M059J (cell line): ENCODE measurements at regions not wholly inside any gene's neighbourhood (a gene's known extent, or its start where the extent isn't known, plus 50 kb on each side); places are given as distances from the start of the nearest gene placed in this dataset.
"Not testable (repeated sequence)": the region's sequence is repeated elsewhere in the genome, so short reads cannot be mapped to it uniquely, and the experiment has no call there.

Experiments
- DNase-seq: peaks from one replicate; pipeline ENCODE4 v3.0.0-alpha.2; 2012; ENCODE audit warnings: low read depth

DNA sequence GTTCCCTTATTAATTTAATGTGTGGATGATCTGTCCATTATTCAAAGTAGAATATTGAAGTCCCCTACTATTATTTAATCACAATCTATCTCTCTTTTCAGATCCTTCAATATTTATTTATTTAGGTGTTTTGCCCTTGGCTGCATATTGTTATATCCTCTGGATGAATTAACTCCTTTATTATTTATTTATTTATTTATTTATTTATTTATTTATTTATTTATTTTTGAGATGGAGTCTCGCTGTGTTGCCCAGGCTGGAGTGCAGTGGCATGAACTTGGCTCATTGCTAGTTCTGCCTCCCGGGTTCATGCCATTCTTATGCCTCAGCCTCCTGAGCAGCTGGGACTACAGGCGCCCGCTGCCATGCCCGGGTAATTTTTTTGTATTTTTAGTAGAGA lies 776.6 kb upstream of the NXPH2 start:
- DNase-seq, result no peak

DNA sequence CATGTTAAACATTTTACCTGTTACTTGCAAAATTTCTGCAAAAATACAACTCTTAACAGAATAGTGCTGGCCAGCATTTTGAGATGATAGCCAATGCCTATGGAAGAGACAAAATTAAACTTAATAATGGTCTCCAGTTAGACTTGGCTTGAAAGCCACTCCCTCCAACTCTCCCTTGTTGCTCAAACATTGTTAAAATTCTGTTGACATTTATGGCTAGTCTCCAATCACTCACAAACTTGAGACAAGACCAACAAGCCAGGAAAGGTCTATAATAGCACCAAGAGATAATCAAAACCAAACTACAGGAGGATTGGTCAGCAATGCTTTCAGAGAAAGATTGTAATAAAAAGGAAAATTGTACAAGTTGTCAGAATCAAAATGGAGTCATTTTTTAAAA lies 770.7 kb upstream of the NXPH2 start:
- DNase-seq, result no peak

DNA sequence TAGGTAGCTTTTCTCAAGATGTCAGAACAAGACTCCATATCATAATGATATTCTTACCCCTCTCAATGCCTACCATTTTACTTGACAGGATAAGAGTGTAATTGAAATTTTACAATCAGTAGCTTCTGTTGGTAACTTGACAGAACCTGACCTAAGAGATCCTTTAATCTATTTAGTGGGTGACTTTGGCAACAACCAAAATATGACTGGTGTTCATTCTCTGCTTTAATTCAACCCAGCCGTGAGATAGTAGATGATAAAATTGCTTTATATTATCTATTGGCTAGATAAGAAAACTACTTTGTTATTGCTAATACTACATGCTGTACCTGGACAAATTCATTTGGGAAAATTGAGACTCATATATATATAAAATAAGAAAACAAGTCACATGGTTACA lies 770.2 kb upstream of the NXPH2 start:
- no peak for DNase-seq

- no peak for DNase-seq
These were observed 764.1 kb upstream of the NXPH2 start for GRCh38 chr2:139544186-139544851.

DNA sequence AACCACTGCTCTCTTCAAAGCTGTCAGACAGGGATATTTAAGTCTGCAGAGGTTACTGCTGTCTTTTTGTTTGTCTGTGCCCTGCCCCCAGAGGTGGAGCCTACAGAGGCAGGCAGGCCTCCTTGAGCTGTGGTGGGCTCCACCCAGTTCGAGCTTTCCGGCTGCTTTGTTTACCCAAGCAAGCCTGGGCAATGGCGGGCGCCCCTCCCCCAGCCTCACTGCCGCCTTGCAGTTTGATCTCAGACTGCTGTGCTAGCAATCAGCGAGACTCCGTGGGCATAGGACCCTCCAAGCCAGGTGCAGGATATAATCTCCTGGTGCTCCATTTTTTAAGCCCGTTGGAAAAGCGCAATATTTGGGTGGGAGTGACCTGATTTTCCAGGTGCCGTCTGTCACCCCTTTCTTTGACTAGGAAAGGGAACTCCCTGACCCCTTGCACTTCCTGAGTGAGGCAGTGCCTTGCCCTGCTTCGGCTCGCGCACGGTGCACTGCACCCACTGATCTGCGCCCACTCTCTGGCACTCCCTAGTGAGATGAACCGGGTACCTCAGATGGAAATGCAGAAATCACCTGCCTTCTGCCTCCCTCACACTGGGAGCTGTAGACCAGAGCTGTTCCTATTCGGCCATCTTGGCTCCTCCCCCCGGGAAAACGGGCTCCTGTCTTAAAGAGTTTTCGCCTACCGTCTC lies 758.3 kb upstream of the NXPH2 start:
- DNase-seq, result not testable (repeated sequence)

GRCh38 chr2:139529080-139529479 lies 748.9 kb upstream of the NXPH2 start:
- no peak for DNase-seq

- no peak for DNase-seq
These were observed 746.6 kb upstream of the NXPH2 start for GRCh38 chr2:139526781-139527180.

- no peak for DNase-seq
These were observed 738.1 kb upstream of the NXPH2 start for GRCh38 chr2:139518321-139518720.

DNA sequence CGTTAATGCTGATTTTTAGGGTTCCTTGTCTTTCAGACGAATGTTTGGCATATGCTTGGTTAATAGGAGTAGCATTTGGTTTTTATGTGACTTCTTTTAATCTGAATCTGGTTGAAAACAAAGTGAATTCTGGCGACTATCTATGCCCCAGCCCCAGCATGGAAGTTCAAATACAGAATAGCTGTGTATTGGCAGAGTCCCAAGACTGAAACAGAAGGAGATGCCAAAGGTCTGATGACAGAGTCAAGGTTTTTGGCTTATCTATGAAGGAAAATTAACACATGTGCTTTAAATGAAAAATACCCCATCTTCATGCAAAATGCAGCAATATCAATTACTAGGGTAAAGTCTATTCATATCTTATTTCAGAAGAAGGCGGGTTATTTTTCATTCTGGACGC lies 734.8 kb upstream of the NXPH2 start:
- DNase-seq, result no peak

- no peak for DNase-seq
These were observed 715.7 kb upstream of the NXPH2 start for GRCh38 chr2:139495851-139496250.

DNA sequence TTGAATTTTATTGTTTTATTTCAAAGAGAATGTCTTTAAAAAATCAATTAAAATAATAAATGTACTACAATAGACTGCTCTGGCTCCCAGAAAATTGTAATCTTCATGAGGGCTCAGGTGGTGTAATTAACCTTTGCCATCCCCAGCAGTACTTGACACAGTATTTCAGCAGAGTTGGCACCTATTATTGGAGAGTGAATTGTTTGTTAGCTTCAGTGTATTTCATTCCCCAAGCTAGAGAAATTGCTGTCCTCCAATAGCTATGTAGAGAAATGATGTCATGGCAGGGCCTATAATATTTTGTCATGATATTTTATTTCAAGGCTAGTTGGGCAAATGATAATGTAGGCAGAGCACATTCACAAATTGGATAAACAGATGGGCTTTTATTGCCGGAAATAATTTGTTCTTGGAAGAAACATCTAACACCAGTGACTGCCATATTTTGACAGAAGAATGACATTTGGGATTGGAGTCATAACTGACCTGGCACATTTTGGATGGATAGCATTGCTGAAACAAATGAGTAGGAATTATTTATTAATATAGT lies 712.0 kb upstream of the NXPH2 start:
- no peak for DNase-seq

DNA sequence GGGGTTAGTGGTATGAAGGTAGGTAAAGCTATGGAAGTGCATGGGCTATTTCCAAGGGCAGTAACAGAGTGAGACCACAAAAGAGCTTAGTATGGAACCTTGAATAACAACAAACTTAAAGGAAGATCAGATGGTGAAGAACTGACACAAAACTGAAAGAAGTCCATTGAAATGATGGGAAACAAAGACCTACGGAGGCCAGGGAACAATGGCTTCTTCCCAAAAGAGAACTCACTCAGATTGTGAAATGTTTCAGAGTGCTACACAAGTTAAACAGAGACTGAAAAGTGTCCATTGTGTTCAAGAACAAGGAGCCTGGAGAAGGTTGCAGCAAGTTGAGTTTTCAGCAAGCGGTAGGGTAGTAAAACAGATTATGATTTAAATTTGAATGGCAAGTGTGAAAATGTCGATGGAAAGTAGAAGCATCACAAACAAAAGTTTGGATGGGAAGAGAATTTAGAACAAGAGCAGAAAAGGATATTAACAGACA lies 700.0 kb upstream of the NXPH2 start:
- no peak for DNase-seq

DNA sequence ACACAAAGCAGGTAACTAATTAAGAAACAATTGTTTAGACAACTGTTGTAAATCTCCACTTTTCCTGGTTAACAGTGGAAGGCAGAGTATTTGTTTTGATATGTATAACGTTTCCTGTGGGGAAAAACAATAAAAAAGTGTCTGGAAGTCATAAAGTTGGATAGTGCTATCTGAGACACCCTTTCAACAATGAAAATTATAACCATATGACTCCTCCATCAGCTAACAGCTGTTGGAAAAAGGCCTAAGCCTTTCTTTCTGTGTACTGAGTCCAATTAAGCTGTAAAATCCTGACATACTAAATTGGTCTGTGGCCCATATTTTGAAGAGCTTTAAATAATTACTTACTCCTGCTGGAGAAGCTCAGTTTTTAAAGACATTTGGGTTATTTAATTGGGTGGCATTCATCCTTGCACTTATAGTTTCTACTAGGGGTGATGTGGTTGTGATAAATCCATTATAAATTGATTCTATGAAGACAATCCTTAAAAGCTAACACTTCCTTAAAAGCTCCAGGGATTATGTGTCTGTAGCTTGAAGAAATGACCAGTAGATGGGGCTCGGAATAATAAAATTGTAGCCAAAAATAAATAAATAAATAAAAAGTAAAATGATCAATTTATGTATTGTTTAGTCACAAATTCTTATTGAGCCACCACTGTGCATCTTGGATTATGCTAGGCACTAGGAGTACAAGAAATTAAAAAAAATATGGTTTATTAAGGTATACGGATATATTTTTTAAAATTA lies 698.1 kb upstream of the NXPH2 start:
- no peak for DNase-seq

DNA sequence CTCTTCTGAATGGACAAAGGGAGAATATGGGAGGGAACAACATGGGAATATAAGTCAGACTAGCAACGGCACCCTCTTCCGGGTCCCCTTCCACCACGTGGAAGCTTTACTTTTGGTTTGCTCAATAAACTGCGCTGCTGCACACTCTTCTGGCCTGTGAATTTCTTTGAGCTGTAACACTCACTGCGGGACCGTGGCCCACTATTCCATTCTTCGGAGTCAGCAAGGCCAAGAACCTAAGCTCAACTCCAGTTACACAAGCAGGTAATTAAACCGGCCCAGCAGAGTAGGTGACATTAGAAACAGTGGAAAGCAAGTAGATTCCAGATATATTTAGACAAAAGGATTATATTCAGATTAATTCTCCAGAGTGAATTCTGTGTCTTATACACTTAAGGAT lies 697.4 kb upstream of the NXPH2 start:
- no peak for DNase-seq

DNA sequence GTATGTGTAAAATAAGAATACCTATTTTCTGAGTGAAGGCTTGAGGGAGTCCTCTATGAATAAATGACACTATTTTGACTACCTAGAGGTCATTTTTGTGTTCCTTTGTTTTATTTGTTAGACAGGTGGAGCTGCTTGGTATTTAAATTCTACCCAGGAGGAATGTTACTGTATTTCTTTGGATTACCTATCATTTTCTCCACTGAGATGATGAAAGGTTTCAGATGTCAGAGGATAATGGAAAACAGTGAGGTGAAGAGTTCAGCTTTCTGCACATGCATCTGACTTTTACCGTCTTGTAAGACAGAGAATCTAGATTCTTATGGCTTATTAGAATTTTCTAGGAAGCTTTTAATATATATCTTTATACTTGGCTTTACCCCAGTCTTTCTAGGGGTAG lies 689.8 kb upstream of the NXPH2 start:
- DNase-seq, result no peak

GRCh38 chr2:139465789-139466188 lies 685.6 kb upstream of the NXPH2 start:
- no peak for DNase-seq

DNA sequence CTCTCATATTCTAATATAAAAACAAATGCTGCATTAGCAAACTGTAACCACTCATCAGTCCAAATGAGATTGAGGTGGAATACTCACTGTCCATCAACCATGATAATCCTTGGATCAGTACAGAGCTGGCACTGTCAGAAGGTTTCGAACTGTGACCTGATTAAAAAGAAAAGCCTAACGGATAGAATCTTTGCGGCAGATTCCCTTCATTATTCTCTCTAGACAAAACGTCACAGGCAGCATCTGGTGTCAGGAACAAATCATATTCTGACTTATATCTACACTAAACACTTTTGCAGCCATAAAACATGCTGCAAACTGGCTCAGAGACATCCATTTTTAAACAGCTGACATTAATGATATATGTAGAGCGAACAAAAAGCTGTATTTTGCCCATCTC lies 677.7 kb upstream of the NXPH2 start:
- no peak for DNase-seq

DNA sequence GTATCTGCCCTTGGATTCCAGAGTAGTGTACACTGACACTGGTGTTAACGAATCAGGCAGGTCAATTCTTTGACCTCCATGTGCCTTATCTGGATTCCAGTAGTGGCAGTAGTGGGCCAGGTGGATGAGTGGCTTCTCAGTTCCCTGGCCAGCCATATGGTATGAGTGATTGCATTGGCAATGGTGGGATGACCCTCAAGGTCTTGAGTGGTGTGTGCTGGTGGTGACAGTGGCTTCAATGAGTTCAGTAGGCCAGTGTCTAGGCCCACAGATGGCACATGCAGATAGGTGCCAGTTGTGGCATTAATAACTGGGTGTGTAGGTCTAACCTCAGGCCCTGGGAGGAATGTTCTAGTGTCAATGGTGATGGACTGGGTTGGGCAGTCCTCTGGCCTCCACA lies 674.1 kb upstream of the NXPH2 start:
- DNase-seq, result no peak

- no peak for DNase-seq
These were observed 658.9 kb upstream of the NXPH2 start for GRCh38 chr2:139439100-139439499.

GRCh38 chr2:139438478-139438877 lies 658.3 kb upstream of the NXPH2 start:
- DNase-seq, result no peak

- no peak for DNase-seq
These were observed 647.0 kb upstream of the NXPH2 start for GRCh38 chr2:139427164-139427563.

- DNase-seq, result no peak
These were observed 643.9 kb upstream of the NXPH2 start for GRCh38 chr2:139424101-139424500.

- DNase-seq, result no peak
These were observed 631.0 kb upstream of the NXPH2 start for GRCh38 chr2:139411236-139411635.
